IMR-90 (cell line): ENCODE measurements at regions not wholly inside any gene's neighbourhood (a gene's known extent, or its start where the extent isn't known, plus 50 kb on each side); places are given as distances from the start of the nearest gene placed in this dataset.

Source experiments
- ATAC-seq: fragments of 200-7000 bp; cut with Tn5 transposase; 2 replicates; pipeline ENCODE4 v1.9.1; 2020; ENCODE audit warnings: low read depth, mild to moderate bottlenecking, moderate library complexity
- BruUV-seq: library from RNA; stranded (reverse); fragments of 400-500 nt; replicated peaks from 2 replicates; lab custom pipeline; 2021; lab: Mats Ljungman, UMichigan
- CTCF ChIA-PET: fragments of 300-600 bp; formaldehyde crosslinking; extraction: SDS; loops from one replicate; lab custom pipeline; 2021; ENCODE audit warnings: antibody characterized with exemption; lab: Yijun Ruan, JAX
- POLR2A ChIA-PET: fragments of 300-600 bp; sonication (Branson Sonifier 250); formaldehyde crosslinking; loops from one replicate; lab custom pipeline; 2022; ENCODE audit warnings: antibody characterized with exemption; ENCODE audit not compliant: unreplicated experiment; lab: Charles Lee
- DNase-seq: peaks from one replicate; pipeline ENCODE4 v3.0.0; 2013
- H2AFZ ChIP-seq: replicated peaks from 2 replicates; pipeline ENCODE3; 2013; ENCODE audit warnings: low read length, mild to moderate bottlenecking; ENCODE audit not compliant: poor library complexity
- H2AK5ac ChIP-seq: 2 replicates; pipeline ENCODE4 v1.6.1; 2013; ENCODE audit warnings: low read depth, low read length, inconsistent platforms
- H2AK9ac ChIP-seq: replicated peaks from 2 replicates; pipeline ENCODE3; 2013; ENCODE audit warnings: mild to moderate bottlenecking, low read depth, low read length, moderate library complexity; ENCODE audit not compliant: poor library complexity
- H2BK120ac ChIP-seq: 2 replicates; pipeline ENCODE4 v1.6.1; 2013; ENCODE audit warnings: low read depth, low read length, inconsistent platforms
- H2BK15ac ChIP-seq: 3 replicates; pipeline ENCODE4 v1.6.1; 2013; ENCODE audit warnings: low read depth, low read length, inconsistent platforms
- H2BK20ac ChIP-seq: 2 replicates; pipeline ENCODE4 v1.6.1; 2013; ENCODE audit warnings: low read depth, mild to moderate bottlenecking, inconsistent platforms, low read length, moderate library complexity
- H2BK5ac ChIP-seq: 2 replicates; pipeline ENCODE4 v1.6.1; 2013; ENCODE audit warnings: mild to moderate bottlenecking, low read depth, low read length, inconsistent platforms; ENCODE audit not compliant: poor library complexity, severe bottlenecking
- H3K14ac ChIP-seq: replicated peaks from 2 replicates; pipeline ENCODE4 v1.6.1; 2013; ENCODE audit warnings: low read depth, low read length, inconsistent platforms
- H3K18ac ChIP-seq: 2 replicates; pipeline ENCODE4 v1.6.1; 2013; ENCODE audit warnings: low read depth, low read length, control low read depth
- H3K23ac ChIP-seq: 2 replicates; pipeline ENCODE4 v1.6.1; 2013; ENCODE audit warnings: low read depth, low read length, inconsistent platforms
- H3K27ac ChIP-seq: 2 replicates; pipeline ENCODE4 v1.5.1; 2013; ENCODE audit warnings: mild to moderate bottlenecking, control low read depth, low read length; ENCODE audit not compliant: insufficient read depth
- H3K27me3 ChIP-seq: 2 replicates; pipeline ENCODE4 v1.6.1; 2013; ENCODE audit warnings: low read length; ENCODE audit not compliant: control insufficient read depth, insufficient read depth
- H3K36me3 ChIP-seq: 2 replicates; pipeline ENCODE4 v1.6.1; 2013; ENCODE audit warnings: low read length, mixed read lengths; ENCODE audit not compliant: control insufficient read depth, insufficient read depth
- H3K4ac ChIP-seq: 2 replicates; pipeline ENCODE4 v1.6.1; 2013; ENCODE audit warnings: low read depth, low read length, inconsistent platforms
- H3K4me1 ChIP-seq: 2 replicates; pipeline ENCODE4 v1.6.1; 2013; ENCODE audit warnings: low read length, mixed read lengths; ENCODE audit not compliant: control insufficient read depth, insufficient read depth
- H3K4me2 ChIP-seq: 2 replicates; pipeline ENCODE4 v1.6.1; 2013; ENCODE audit warnings: low read depth, mild to moderate bottlenecking, control low read depth, low read length, moderate library complexity
- H3K4me3 ChIP-seq: 2 replicates; pipeline ENCODE4 v1.5.1; 2013; ENCODE audit warnings: low read depth, mild to moderate bottlenecking, control low read depth, low read length, moderate library complexity; ENCODE audit not compliant: insufficient read depth
- H3K56ac ChIP-seq: 2 replicates; pipeline ENCODE4 v1.6.1; 2013; ENCODE audit warnings: low read length, inconsistent platforms; ENCODE audit not compliant: insufficient read depth; ENCODE audit errors: extremely low read depth
- H3K79me1 ChIP-seq, 2 experiments: 2 replicates each; pipeline ENCODE4 v1.6.1; 2013; ENCODE audit warnings: low read length in 2 of 2, inconsistent platforms in 1 of 2, low read depth in 1 of 2
- H3K9ac ChIP-seq: 2 replicates; pipeline ENCODE4 v1.6.1; 2013; ENCODE audit warnings: low read depth, low read length, control low read depth
- H3K9me1 ChIP-seq: 2 replicates; pipeline ENCODE4 v1.6.1; 2013; ENCODE audit warnings: low read length, inconsistent platforms; ENCODE audit not compliant: insufficient read depth
- H3K9me3 ChIP-seq: 2 replicates; pipeline ENCODE4 v1.6.1; 2013; ENCODE audit warnings: low read length; ENCODE audit not compliant: control insufficient read depth, insufficient read depth
- H4K20me1 ChIP-seq: 2 replicates; pipeline ENCODE4 v1.6.1; 2013; ENCODE audit warnings: low read length, inconsistent platforms; ENCODE audit not compliant: insufficient read depth
- H4K5ac ChIP-seq: 2 replicates; pipeline ENCODE4 v1.6.1; 2013; ENCODE audit warnings: mild to moderate bottlenecking, low read depth, low read length, control low read depth
- H4K8ac ChIP-seq, 2 experiments: 2 replicates each; pipeline ENCODE4 v1.6.1; 2013; ENCODE audit warnings: low read depth in 2 of 2, low read length in 2 of 2, control low read depth in 1 of 2, inconsistent platforms in 1 of 2
- H4K91ac ChIP-seq: 2 replicates; pipeline ENCODE4 v1.6.1; 2013; ENCODE audit warnings: low read depth, low read length, inconsistent platforms; ENCODE audit not compliant: insufficient read depth
- BHLHE40 ChIP-seq: fragments of 150-350 bp; IDR thresholded peaks from 2 replicates; pipeline ENCODE4 v1.6.1; 2016; ENCODE audit warnings: mild to moderate bottlenecking, low read depth, low read length
- CEBPB ChIP-seq: IDR thresholded peaks from 2 replicates; pipeline ENCODE4 v1.6.1; 2012; ENCODE audit warnings: low read depth, low read length, improper control_type of control experiment
- CHD1 ChIP-seq: IDR thresholded peaks from 2 replicates; pipeline ENCODE4 v1.6.1; 2012; ENCODE audit warnings: low read depth, low read length, improper control_type of control experiment
- FOS ChIP-seq: fragments of 150-350 bp; IDR thresholded peaks from 2 replicates; pipeline ENCODE4 v1.6.1; 2016; ENCODE audit warnings: low read depth, low read length
- MAFK ChIP-seq: IDR thresholded peaks from 2 replicates; pipeline ENCODE4 v1.6.1; 2012; ENCODE audit warnings: low read depth, low read length, improper control_type of control experiment
- MAZ ChIP-seq: IDR thresholded peaks from 2 replicates; pipeline ENCODE4 v1.6.1; 2012; ENCODE audit warnings: low read depth, mild to moderate bottlenecking, low read length, improper control_type of control experiment, moderate library complexity, borderline replicate concordance
- MXI1 ChIP-seq: IDR thresholded peaks from 2 replicates; pipeline ENCODE4 v1.6.1; 2012; ENCODE audit warnings: low read depth, mild to moderate bottlenecking, low read length, moderate library complexity, borderline replicate concordance
- NFE2L2 ChIP-seq: fragments of 150-350 bp; IDR thresholded peaks from 2 replicates; pipeline ENCODE4 v1.6.1; 2016; ENCODE audit warnings: low read depth, mild to moderate bottlenecking, low read length
- POLR2A ChIP-seq: IDR thresholded peaks from 2 replicates; pipeline ENCODE4 v1.6.1; 2012; ENCODE audit warnings: mild to moderate bottlenecking, low read depth, low read length
- RAD21 ChIP-seq: IDR thresholded peaks from 2 replicates; pipeline ENCODE4 v1.6.1; 2012; ENCODE audit warnings: low read length, improper control_type of control experiment
- RCOR1 ChIP-seq: IDR thresholded peaks from 2 replicates; pipeline ENCODE4 v1.6.1; 2012; ENCODE audit warnings: mild to moderate bottlenecking, low read length, improper control_type of control experiment; ENCODE audit not compliant: insufficient replicate concordance
- RFX5 ChIP-seq: IDR thresholded peaks from 2 replicates; pipeline ENCODE4 v1.8.0; 2012; ENCODE audit warnings: low read depth, mild to moderate bottlenecking, low read length, moderate library complexity
- SMC3 ChIP-seq: fragments of 150-350 bp; IDR thresholded peaks from 2 replicates; pipeline ENCODE4 v1.6.1; 2016; ENCODE audit warnings: low read depth, mild to moderate bottlenecking, antibody characterized with exemption, low read length, moderate library complexity
- WGBS, 2 experiments: methylation state at CpG; one replicate each; pipeline versions ENCODE4 v1.1.5 to v1.1.7; 2013; ENCODE audit warnings: missing lambda C conversion rate in 2 of 2; ENCODE audit not compliant: insufficient read length in 1 of 2; ENCODE audit errors: extremely low coverage in 2 of 2; 5-methylcytosine and 5-hydroxymethylcytosine counted together
- dilution Hi-C: fragments of 300-500 bp; cut with HindIII; formaldehyde crosslinking; loops from one replicate; pipeline ENCODE4 v1.14.3; 2018; ENCODE audit warnings: low sequenced_read_pairs; ENCODE audit not compliant: unreplicated experiment
- in situ Hi-C: fragments of 300-500 bp; cut with MboI; formaldehyde crosslinking; loops from 3 replicates; pipeline ENCODE4 v1.14.3; 2019; ENCODE audit warnings: low sequenced_read_pairs, inconsistent platforms, mixed read lengths
- intact Hi-C: fragments of 100-400 bp; cut with micrococcal nuclease; formaldehyde crosslinking; loops from 2 replicates; pipeline ENCODE4 v1.10.0; 2022
- TF ChIP-seq, protein P1 (sequence below): fragments of 150-350 bp; IDR thresholded peaks from 2 replicates; pipeline ENCODE4 v1.6.1; 2016; ENCODE audit warnings: low read depth, mild to moderate bottlenecking, low read length, moderate library complexity, borderline replicate concordance
- TF ChIP-seq, protein P2 (sequence below): fragments of 150-350 bp; IDR thresholded peaks from 2 replicates; pipeline ENCODE4 v1.6.1; 2017; ENCODE audit warnings: mild to moderate bottlenecking, antibody characterized with exemption, low read length, low read depth
- TF ChIP-seq, protein P3 (sequence below): conservative IDR thresholded peaks from 2 replicates; pipeline ENCODE4 v1.5.1; 2012; ENCODE audit warnings: mild to moderate bottlenecking, low read depth, low read length, improper control_type of control experiment

DNA sequence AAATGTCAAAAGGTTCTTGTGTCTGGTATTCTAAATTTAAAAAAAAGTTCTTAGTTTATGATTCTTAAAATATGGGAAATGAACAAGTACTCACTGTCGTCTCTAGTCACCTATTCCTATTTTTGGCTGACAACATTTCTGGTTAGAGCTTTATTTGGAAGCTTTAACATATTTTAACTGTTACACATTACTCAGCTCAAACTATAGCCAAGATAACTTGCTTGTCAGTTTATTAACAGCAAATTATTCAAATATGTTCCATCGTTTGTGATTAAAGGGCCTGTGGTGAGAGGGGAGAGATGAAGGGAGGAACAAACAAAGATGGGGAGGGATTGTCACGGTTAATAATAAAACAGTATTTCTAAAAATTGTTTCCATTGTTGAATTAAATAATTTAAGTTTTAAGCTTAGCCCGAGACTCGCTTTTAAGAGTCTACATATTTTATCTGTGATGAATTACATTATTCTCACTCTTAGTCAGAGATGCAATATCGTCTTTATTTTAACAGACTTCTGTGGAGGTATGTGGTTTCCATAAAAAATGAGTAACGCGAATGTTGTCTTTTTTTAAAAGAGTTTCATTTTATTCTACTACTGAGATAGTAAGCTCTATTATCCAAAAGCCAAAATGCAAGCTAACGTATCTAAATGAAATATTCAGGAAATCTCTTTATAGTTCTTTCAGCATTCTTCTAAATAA, 321.9 kb upstream of the PMFBP1 start:
- peak; percentile 81 for ATAC-seq
- H3K4me3 ChIP-seq, result no peak overlapping the region

More for the DNA sequence above, 321.9 kb upstream of the PMFBP1 start:
- dilution Hi-C loops, result no loop called here
- no peak overlapping the region for H3K23ac ChIP-seq
- TF ChIP-seq MAFK (no peak), MAZ (no peak), NFE2L2 (no peak), RCOR1 (no peak), RFX5 (no peak), MXI1 (no peak), FOS (no peak), BHLHE40 (no peak), POLR2A (no peak), RAD21 (no peak), CHD1 (no peak), SMC3 (no peak), CEBPB (no peak)
- TF ChIP-seq, protein P1, sequence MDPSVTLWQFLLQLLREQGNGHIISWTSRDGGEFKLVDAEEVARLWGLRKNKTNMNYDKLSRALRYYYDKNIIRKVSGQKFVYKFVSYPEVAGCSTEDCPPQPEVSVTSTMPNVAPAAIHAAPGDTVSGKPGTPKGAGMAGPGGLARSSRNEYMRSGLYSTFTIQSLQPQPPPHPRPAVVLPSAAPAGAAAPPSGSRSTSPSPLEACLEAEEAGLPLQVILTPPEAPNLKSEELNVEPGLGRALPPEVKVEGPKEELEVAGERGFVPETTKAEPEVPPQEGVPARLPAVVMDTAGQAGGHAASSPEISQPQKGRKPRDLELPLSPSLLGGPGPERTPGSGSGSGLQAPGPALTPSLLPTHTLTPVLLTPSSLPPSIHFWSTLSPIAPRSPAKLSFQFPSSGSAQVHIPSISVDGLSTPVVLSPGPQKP, result no peak
- TF ChIP-seq, protein P2, sequence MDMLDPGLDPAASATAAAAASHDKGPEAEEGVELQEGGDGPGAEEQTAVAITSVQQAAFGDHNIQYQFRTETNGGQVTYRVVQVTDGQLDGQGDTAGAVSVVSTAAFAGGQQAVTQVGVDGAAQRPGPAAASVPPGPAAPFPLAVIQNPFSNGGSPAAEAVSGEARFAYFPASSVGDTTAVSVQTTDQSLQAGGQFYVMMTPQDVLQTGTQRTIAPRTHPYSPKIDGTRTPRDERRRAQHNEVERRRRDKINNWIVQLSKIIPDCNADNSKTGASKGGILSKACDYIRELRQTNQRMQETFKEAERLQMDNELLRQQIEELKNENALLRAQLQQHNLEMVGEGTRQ, result no peak
- TF ChIP-seq, protein P3, sequence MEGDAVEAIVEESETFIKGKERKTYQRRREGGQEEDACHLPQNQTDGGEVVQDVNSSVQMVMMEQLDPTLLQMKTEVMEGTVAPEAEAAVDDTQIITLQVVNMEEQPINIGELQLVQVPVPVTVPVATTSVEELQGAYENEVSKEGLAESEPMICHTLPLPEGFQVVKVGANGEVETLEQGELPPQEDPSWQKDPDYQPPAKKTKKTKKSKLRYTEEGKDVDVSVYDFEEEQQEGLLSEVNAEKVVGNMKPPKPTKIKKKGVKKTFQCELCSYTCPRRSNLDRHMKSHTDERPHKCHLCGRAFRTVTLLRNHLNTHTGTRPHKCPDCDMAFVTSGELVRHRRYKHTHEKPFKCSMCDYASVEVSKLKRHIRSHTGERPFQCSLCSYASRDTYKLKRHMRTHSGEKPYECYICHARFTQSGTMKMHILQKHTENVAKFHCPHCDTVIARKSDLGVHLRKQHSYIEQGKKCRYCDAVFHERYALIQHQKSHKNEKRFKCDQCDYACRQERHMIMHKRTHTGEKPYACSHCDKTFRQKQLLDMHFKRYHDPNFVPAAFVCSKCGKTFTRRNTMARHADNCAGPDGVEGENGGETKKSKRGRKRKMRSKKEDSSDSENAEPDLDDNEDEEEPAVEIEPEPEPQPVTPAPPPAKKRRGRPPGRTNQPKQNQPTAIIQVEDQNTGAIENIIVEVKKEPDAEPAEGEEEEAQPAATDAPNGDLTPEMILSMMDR, result no peak
- peak overlapping the region in 1 of 2 experiments; percentile 51; a peak in 1 of 4 replicates for H4K8ac ChIP-seq
- H2BK120ac ChIP-seq, result peak overlapping the region; percentile 89
- H3K9ac ChIP-seq, result no peak overlapping the region
- H3K18ac ChIP-seq, result no peak overlapping the region
- WGBS, 2 experiments, result no CpG with 5 or more reads among the region's 9 CpGs
- H4K5ac ChIP-seq, result no peak overlapping the region
- no peaks in the 10 kb centered on the region for H3K36me3 ChIP-seq
- POLR2A ChIA-PET, result no interaction called here
- peak overlapping the region; percentile 79; the same call in 1 of the 3 replicates for H2BK15ac ChIP-seq
- H3K27ac ChIP-seq, result no peak overlapping the region
- peak overlapping the region; percentile 87 for H2BK5ac ChIP-seq
- H3K56ac ChIP-seq, result no peak overlapping the region
- no peaks in the 10 kb centered on the region for H4K20me1 ChIP-seq
- in situ Hi-C loops, result no loop called here
- H2AK5ac ChIP-seq, result no peak overlapping the region
- H3K27me3 ChIP-seq, result no peaks in the 10 kb centered on the region
- no peak overlapping the region for H2AK9ac ChIP-seq
- no peaks in the 10 kb centered on the region for H3K4me1 ChIP-seq
- no peak overlapping the region for H3K14ac ChIP-seq
- intact Hi-C loops, result no loop called here
- no TSS peak for BruUV-seq
- H3K4ac ChIP-seq, result no peak overlapping the region; the same call in 1 of the 2 replicates
- peak; percentile 65 for DNase-seq
- CTCF ChIA-PET, result no interaction called here
- H3K9me1 ChIP-seq, result no peaks in the 10 kb centered on the region; the same call in 1 of the 2 replicates
- H2BK20ac ChIP-seq, result peak overlapping the region; percentile 72; the same call in 1 of the 2 replicates
- H3K4me2 ChIP-seq, result peak overlapping the region; percentile 56
- H3K79me1 ChIP-seq, result no peaks in the 10 kb centered on the region
- no peak overlapping the region for H4K91ac ChIP-seq
- H3K9me3 ChIP-seq, result no peaks in the 10 kb centered on the region
- no peak overlapping the region for H2AFZ ChIP-seq
